ENCODE measurements at regions not wholly inside any gene's neighbourhood (a gene's known extent, or its start where the extent isn't known, plus 50 kb on each side); places are given as distances from the start of the nearest gene placed in this dataset.
"Not testable (repeated sequence)": the region's sequence is repeated elsewhere in the genome, so short reads cannot be mapped to it uniquely, and the experiment has no call there.

DNA sequence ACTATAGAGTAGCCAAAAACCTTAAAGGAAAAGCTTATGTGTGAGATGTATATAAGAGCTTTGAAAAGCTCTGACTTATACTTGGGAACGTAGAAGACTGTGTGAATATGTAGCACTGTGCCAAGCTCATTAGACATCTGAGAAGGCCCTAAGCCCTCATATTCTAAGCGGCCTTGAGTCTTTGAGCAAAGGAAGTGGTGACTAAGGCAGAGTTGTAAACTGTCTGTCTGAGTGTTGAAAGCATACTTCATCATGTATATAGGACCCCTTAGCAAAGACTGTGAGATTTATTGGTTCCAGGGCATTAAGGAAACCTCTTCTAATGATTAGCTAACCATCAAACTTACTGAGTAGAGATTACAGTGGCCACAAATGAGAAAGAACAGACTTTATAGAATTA lies 153.3 kb upstream of the LYPLAL1 start:
- no peak for DNase-seq

- DNase-seq, result no peak
Observed at GRCh38 chr1:219020846-219021245, 152.8 kb upstream of the LYPLAL1 start.

- no peak for DNase-seq
Observed at GRCh38 chr1:219027146-219027673, 146.5 kb upstream of the LYPLAL1 start.

DNA sequence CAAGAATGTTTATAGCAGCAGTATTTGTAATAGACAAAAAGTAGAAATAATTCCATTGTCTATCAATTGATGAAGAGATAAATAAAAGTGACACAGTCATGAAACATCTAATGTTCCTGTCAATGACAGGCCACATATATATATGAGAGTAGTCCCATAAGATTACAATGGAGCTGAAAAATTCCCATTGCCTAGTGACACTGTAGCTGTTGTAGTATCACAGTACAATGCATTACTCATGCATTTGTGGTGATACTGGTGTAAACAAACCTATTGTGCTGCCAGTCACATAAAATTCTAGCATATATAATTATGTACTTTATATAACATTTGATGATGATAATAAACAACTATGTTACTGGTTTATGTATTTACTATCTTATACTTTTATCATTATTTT lies 141.9 kb upstream of the LYPLAL1 start:
- DNase-seq, result no peak

DNA sequence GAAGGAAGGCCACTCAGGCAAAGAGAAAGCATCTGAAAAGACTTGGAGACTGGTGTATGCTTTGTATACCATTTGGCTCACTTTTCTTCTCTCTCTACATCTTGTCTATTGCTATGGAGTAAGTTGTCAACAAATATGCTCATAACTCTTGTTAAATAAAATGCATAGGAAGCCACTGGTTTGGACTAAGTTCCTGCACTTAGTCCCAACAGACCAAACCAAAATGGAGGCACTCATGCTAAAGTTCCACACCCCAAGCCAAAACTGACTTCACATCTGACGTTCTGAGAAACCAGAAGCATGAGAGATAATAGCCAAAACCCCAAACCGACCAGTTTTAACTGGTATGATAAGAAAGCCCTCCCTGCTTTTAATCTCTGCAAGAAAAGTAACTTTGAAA lies 135.3 kb upstream of the LYPLAL1 start:
- DNase-seq, result no peak

GRCh38 chr1:219039017-219039681 lies 134.5 kb upstream of the LYPLAL1 start:
- no peak for DNase-seq

DNA sequence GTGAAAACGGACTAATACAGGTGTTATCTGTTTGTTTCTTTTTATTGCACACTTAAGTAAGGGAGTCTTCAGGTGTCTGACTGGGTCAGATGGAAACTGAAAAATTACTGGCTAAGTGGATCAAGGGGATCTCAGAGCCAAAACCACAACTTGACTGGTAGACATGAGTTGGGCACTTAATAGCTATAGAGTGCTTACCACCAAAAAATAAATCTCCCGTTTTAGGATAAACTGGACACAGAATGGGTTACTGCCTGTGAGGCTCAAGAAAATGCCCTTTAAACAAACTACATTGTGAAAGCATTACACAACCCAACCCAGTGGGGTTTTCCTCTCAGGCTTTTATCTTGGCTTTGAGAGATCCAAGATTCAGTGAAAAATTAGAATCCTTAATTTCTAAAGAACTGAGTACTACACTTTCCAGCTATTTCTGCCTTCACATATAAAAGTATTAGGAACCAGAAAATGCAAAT lies 134.0 kb upstream of the LYPLAL1 start:
- DNase-seq, result no peak

- DNase-seq, result no peak
Observed at GRCh38 chr1:219040291-219040690, 133.4 kb upstream of the LYPLAL1 start.

DNA sequence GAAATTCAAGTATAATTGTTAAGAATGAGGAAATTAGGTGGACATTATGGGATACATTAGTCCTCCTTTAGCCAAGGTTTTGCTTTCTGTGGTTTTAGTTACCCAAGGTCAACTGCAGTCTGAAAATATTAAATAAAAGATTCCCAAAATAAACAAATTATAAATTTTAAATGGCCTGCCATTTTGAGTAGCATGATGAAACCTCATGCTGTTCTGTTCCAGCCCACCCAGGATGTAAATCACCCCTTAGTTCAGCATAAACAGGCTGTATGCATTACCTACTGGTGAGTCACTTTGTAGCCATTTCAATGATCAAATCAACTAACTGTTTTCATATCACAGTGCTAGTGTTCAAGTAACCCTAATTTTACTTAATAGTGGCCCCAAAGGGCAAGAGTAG lies 132.5 kb upstream of the LYPLAL1 start:
- DNase-seq, result no peak

DNA sequence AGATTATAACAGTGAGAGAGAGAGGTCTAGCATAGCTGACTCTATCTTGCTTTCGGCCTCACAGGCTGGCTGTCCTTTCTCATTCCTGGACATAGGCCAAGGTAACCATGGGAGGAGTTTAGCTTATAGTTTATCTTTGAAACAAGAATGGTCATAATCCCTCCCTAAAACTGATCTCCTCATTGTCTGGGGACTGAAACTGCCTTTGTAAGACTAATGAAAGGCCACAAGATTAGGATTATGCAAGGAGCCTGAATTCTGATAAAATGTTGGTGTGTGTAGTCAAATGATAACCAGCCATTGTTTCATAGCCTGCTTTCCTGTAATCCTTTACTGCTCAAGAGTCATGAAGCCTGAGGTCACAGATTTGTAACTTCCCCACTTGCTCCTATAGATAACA lies 131.9 kb upstream of the LYPLAL1 start:
- no peak for DNase-seq

GRCh38 chr1:219042769-219043168 lies 130.9 kb upstream of the LYPLAL1 start:
- DNase-seq, result no peak

DNA sequence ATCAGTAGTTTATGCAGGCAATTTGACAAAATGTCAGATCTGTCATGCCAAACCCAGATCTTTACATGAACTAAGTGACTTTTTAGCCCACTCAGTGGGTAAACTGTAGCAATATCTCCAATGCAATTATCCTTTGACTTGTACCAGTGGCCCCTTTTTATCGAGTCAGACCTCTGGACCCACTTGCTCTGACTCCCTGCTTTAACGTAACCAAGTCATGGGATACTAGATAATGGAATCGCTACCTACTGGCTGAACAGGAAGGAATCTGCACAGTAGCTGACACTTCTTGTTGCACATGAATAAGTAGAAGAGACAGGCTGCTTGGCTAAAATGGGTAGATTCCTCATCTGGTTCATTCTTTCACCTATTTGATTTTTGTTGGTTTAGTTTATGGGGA lies 128.4 kb upstream of the LYPLAL1 start:
- DNase-seq, result no peak

- DNase-seq, result no peak
Observed at GRCh38 chr1:219049501-219049900, 124.2 kb upstream of the LYPLAL1 start.

DNA sequence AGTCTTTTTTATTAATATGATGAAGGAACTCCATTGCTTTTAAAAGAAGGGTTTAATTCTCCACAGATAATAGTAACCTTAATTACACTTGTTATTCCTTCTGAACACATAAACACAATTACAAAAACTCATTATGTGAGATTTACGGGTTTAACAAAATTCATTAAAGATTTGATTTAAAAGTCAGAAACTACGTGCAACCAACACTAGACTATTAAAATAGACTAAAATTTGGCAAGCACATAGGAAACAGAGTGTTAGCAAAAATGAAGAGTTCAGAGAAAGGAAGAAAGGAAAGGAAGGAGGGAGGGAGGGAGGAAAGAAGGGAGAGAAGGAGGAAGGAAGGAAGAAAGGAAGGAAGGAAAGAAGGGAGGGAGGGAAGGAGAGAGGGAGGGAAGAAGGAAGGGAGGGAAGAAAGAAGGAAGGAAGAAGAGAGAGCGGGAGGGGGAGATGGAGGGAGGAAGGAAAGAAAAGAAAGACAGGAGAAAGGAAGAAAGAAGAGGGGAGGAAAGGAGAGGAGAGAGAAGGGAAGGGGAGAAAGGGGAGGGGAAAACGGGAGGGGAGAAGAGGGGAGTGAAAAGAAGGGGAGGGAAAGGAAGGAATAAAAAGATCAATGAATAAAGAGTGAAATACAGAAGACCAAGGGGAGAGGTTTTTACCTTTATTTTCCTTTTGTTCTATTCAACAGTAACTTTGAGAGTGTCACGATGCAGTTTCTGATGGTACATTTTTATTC lies 123.4 kb upstream of the LYPLAL1 start:
- DNase-seq, result no peak

GRCh38 chr1:219050822-219051125 lies 122.9 kb upstream of the LYPLAL1 start:
- no peak for DNase-seq

GRCh38 chr1:219051547-219051946 lies 122.1 kb upstream of the LYPLAL1 start:
- no peak for DNase-seq

DNA sequence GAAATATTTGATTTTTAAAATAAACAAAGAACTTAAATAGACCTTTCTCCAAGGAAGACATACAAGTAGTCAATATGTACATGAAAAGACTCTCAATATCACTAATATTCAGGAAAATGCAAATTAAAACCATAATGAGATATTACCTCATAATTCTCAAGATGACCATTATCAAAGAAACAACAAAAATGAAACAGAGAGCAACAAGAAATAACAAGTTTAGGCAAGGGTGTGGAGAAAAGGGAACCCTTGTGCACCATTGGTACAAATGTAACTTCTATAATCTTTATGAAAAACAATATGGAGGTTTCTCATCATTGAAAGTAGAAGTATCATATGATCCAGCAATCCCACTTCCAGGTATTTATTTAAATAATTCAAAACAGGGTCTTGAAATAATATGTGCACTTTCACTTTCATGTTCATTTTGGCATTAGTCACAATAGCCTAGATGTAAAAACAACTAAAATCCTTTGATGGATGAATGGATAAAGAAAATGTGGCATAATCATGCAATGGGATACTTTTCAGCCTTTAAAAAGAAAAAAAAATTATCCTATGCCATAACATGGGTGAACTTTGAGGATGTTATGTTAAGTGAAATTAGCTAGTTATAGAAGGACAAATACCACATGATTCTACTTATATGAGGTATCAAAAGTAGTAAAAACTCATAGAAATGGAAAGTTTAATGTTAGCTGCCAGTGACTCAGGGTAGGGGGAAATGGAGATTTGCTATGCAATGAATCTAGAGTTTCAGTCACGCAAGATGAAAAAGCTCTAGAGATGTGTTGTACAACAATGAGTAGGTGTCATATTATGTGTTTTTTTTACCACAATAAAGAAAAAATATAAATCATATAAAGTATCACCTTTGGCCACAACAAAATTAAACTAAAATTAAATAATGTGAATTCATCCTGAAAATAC lies 114.5 kb upstream of the LYPLAL1 start:
- no peak for DNase-seq

- DNase-seq, result no peak
Observed at GRCh38 chr1:219060798-219061197, 112.9 kb upstream of the LYPLAL1 start.

DNA sequence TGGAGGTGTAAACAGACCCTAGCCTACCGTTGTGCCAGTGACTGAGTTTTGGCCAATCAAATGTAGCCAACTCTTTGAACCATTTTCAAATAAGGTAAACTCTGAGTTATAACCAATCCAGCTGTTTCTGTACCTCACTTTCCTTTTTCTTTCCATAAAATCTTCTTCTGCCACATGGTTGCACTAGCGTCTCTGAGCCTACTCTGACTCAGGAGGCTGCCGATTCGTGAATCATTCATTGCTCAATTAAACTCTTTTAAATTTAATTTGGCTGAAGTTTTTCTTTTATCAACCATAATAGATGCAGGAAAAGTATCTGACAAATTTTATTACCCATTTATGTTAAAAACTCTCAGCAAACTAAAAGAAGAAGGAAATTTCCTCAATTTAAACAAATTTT lies 111.5 kb upstream of the LYPLAL1 start:
- DNase-seq, result no peak

GRCh38 chr1:219066098-219066497 lies 107.6 kb upstream of the LYPLAL1 start:
- no peak for DNase-seq

DNA sequence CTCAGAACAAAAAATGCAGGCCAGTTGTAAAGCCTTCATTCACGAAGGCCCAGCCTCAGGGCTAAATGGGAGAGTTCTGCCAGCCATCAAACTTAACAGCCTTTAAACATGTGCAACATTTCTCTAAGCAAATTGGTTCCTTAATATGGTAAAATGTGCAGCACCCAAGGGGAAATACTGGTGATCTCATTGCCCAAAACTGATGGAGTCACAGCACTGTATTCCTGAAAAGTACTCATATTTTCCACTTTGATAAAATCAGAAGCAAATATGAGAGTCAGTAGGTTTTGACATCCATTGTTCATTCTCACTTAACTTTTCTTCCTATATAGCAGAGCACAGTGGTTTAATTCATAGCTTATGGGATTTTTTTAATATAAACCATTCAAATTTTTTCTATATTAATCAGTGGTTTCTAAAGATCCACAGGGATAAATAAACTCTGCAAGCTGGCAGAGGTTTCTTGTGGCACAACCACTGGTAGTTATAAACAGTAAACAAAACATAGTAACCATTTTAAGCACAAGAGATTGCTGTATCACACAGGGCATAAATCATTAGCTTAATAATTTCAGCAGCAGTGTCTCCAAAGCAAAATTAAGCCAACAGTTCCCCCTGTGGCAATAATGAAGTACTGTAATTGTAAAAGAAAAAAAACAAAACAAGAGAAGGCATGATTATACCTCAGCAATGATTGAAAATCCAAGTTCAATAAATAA lies 106.9 kb upstream of the LYPLAL1 start:
- DNase-seq, result no peak

DNA sequence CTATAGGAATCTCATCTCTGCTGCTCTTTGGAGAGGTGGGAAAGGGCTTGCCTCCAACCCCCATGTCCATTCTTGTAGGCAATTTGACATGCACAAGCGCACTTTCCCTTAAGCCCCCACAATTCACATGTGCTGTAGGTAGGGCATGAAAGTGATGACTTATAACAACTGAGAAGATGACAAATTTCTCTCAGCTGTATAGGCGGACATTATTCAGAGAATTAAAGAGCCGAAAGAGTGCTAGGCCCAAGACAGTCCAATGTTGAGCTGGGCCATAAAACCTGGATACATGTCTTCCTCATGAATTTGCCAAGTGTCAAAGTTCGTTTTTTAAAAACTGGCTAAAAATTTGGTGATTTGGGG lies 106.3 kb upstream of the LYPLAL1 start:
- no peak for DNase-seq

DNA sequence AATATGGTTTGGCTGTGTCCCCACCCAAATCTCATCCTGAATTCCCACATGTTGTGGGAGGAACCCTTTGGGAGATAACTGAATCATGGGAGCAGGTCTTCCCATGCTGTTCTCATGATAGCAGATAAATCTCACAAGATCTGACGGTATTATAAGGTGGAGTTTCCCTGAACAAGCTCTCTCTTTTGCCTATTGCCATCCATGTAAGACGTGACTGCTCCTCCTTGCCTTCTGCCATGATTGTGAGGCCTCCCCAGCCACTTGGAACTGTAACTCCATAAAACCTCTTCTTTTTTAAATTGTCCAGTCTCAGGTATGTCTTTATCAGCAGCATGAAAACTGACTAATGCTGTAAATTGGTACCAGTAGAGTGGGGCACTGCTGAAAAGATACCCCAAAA lies 103.3 kb upstream of the LYPLAL1 start:
- not testable (repeated sequence) for DNase-seq

Data from NCI-H2227 treated with DMSO at 0.1 percent for 48 hours (cell line).